Naive thymus-derived CD4-positive, alpha-beta T cell (primary cell): ENCODE measurements at regions not wholly inside any gene's neighbourhood (a gene's known extent, or its start where the extent isn't known, plus 50 kb on each side); places are given as distances from the start of the nearest gene placed in this dataset.

ENCODE experiments used
- ATAC-seq: fragments of 150-1000 bp; cut with Tn5 transposase; 2 replicates; pipeline ENCODE4 v1.10.0; 2021; ENCODE audit warnings: mild to moderate bottlenecking, moderate library complexity
- CTCF ChIA-PET: fragments of 350-600 bp; sonication (Branson Sonifier 250); formaldehyde crosslinking; loops from one replicate; lab custom pipeline; 2021; ENCODE audit warnings: antibody characterized with exemption; lab: Charles Lee
- POLR2A ChIA-PET: fragments of 350-600 bp; sonication (Branson Sonifier 250); formaldehyde crosslinking; loops from one replicate; lab custom pipeline; 2021; ENCODE audit warnings: antibody characterized with exemption, inconsistent platforms; lab: Charles Lee
- DNase-seq, 9 donors: peaks; one replicate each; pipeline versions ENCODE4 v3.0.0 to v3.0.0-alpha.2; 2020 to 2022; ENCODE audit warnings: mixed read lengths in 1 of 9
- H3K27ac ChIP-seq: one replicate; pipeline ENCODE4 v1.7.0; 2013; ENCODE audit warnings: mild to moderate bottlenecking, low read depth, low read length, moderate library complexity
- H3K27me3 ChIP-seq, 2 donors: one replicate each; pipeline ENCODE4 v1.7.0; 2013; ENCODE audit warnings: low read length in 2 of 2, mild to moderate bottlenecking in 2 of 2, moderate library complexity in 2 of 2; ENCODE audit not compliant: control insufficient read depth in 2 of 2, insufficient read depth in 2 of 2
- H3K36me3 ChIP-seq, 3 experiments: 1 replicate in 2 of 3; 2 replicates in 1 of 3; pipeline ENCODE4 v1.7.0; 2013; ENCODE audit warnings: low read length in 3 of 3, mild to moderate bottlenecking in 3 of 3, moderate library complexity in 1 of 3; ENCODE audit not compliant: insufficient read depth in 3 of 3, control insufficient read depth in 2 of 3
- H3K4me1 ChIP-seq, 2 donors: one replicate each; pipeline ENCODE4 v1.7.0; 2013; ENCODE audit warnings: low read length in 2 of 2, mild to moderate bottlenecking in 2 of 2, moderate library complexity in 1 of 2; ENCODE audit not compliant: control insufficient read depth in 2 of 2, insufficient read depth in 2 of 2
- H3K4me3 ChIP-seq: 2 replicates; pipeline ENCODE4 v1.7.0; 2013; ENCODE audit warnings: mild to moderate bottlenecking, low read length
- H3K9me3 ChIP-seq, 3 experiments: 1 replicate in 2 of 3; 2 replicates in 1 of 3; pipeline ENCODE4 v1.7.0; 2013; ENCODE audit warnings: low read length in 3 of 3; ENCODE audit not compliant: control insufficient read depth in 2 of 3
- H3K27ac Mint-ChIP-seq, 9 donors: one replicate each; pipeline ENCODE4 v1.8.0; 2020 to 2022; ENCODE audit warnings: mixed read lengths in 9 of 9, mild to moderate bottlenecking in 8 of 9, moderate library complexity in 5 of 9, inconsistent platforms in 2 of 9
- H3K27me3 Mint-ChIP-seq, 5 donors: one replicate each; pipeline ENCODE4 v1.8.0; 2021 to 2022; ENCODE audit warnings: mixed read lengths in 5 of 5, mild to moderate bottlenecking in 1 of 5
- H3K36me3 Mint-ChIP-seq, 5 donors: one replicate each; pipeline ENCODE4 v1.8.0; 2020 to 2022; ENCODE audit warnings: mixed read lengths in 5 of 5, mild to moderate bottlenecking in 3 of 5, inconsistent platforms in 1 of 5
- H3K4me1 Mint-ChIP-seq, 7 donors: one replicate each; pipeline ENCODE4 v1.8.0; 2020 to 2022; ENCODE audit warnings: mixed read lengths in 7 of 7, mild to moderate bottlenecking in 3 of 7, inconsistent platforms in 1 of 7
- H3K4me3 Mint-ChIP-seq, 10 donors: one replicate each; pipeline ENCODE4 v1.8.0; 2020 to 2022; ENCODE audit warnings: mild to moderate bottlenecking in 10 of 10, mixed read lengths in 10 of 10, moderate library complexity in 6 of 10, inconsistent platforms in 2 of 10
- H3K9me3 Mint-ChIP-seq, 11 donors: one replicate each; pipeline ENCODE4 v1.8.0; 2020 to 2022; ENCODE audit warnings: mixed read lengths in 11 of 11, mild to moderate bottlenecking in 4 of 11, inconsistent platforms in 1 of 11, moderate library complexity in 1 of 11
- intact Hi-C, 2 donors: fragments of 100-400 bp; cut with micrococcal nuclease; formaldehyde crosslinking; loops; one replicate each; pipeline ENCODE4 v1.15.1; 2023

DNA sequence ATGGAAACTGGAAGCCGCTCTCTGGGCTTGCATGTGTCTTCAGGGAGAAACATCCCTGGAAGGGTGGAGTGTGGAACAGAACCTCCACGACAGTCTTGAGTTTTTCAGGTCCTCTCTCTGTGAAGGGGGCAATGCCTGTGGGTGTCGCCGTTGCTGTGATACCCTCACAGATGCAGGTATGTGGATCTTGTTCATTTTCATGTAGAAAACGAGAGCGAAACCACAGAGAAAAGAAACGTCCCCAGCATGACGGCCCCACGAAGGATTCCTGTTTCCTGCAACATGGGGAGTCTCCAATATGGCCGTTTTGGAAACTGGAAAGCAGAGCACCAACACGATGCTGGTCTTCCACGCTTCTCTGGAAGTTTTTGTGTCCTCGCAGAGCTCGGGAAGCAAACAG is 187.9 kb downstream of the ALG10 start:
- H3K4me3 Mint-ChIP-seq, result no peak overlapping the region
- Histone ChIP-seq H3K27ac (no peak overlapping the region), H3K36me3 (no peaks in the 10 kb centered on the region), H3K27me3 (no peaks in the 10 kb centered on the region), H3K4me1 (no peaks in the 10 kb centered on the region), H3K4me3 (no peak overlapping the region), H3K9me3 (peaks cover 0 to 4% (median 0%) of the 10 kb centered on the region in 3 experiments)
- H3K36me3 Mint-ChIP-seq, result no peaks in the 10 kb centered on the region
- DNase-seq (no peak), ATAC-seq (no peak)
- CTCF ChIA-PET, result no interaction called here
- POLR2A ChIA-PET, result no interaction called here
- H3K27ac Mint-ChIP-seq, result no peak overlapping the region
- intact Hi-C loops, result no loop called here
- peaks cover 0 to 4% (median 0%) of the 10 kb centered on the region in 5 donors for H3K27me3 Mint-ChIP-seq
- H3K9me3 Mint-ChIP-seq, result peaks cover 0 to 4% (median 0%) of the 10 kb centered on the region in 11 donors
- no peaks in the 10 kb centered on the region for H3K4me1 Mint-ChIP-seq

DNA sequence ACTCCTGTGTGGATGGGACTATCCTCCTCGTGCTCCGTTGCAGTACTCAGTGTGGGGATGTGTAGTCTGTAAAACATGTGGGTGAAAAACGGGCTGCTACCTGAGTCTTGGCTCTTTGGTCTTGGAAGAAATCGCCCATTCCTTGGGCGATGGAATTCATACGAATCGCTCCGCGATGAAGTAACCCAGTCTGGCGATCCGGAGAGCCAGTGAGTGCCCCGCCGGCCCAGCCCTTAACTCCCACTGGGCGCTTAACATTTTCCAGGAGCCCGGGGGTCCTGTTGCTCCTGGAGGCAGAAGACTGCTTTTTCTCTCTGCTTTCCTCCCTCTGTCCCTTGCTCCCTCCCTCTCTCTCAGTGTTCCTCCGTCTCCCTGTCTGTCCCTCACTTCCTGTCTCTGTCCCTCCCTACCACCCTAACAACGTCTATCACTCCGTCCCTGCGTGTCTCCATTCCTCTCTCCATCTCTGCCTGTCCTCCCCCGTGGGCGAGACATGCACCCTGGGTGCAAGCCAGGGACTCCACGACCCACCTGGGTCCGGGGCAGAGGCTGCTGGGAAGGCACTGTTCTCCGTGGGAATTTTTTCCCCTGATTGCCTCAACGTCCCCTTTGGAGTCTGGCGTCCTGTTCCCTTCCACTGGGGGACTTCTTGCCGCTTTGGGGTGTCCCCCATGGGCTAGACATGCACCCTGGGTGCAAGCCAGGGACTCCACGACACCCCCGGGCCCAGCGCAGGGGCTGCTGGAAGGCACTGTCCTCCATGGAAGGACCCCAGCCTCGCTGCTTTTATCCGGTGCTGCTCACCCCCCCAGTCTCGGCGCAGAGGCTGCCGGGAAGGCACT is 188.6 kb downstream of the ALG10 start:
- DNase-seq (no peak), ATAC-seq (no peak)
- Histone ChIP-seq H3K4me1 (no peaks in the 10 kb centered on the region), H3K9me3 (peaks cover 0 to 4% (median 0%) of the 10 kb centered on the region in 3 experiments), H3K36me3 (no peaks in the 10 kb centered on the region), H3K4me3 (no peak overlapping the region), H3K27ac (no peak overlapping the region), H3K27me3 (no peaks in the 10 kb centered on the region)
- peaks cover 0 to 4% (median 0%) of the 10 kb centered on the region in 11 donors for H3K9me3 Mint-ChIP-seq
- no peaks in the 10 kb centered on the region for H3K4me1 Mint-ChIP-seq
- H3K4me3 Mint-ChIP-seq, result no peak overlapping the region
- H3K36me3 Mint-ChIP-seq, result no peaks in the 10 kb centered on the region
- CTCF ChIA-PET, result no interaction called here
- H3K27ac Mint-ChIP-seq, result no peak overlapping the region
- H3K27me3 Mint-ChIP-seq, result peaks cover 0 to 4% (median 0%) of the 10 kb centered on the region in 5 donors
- POLR2A ChIA-PET, result no interaction called here
- intact Hi-C loops, result no loop called here

DNA sequence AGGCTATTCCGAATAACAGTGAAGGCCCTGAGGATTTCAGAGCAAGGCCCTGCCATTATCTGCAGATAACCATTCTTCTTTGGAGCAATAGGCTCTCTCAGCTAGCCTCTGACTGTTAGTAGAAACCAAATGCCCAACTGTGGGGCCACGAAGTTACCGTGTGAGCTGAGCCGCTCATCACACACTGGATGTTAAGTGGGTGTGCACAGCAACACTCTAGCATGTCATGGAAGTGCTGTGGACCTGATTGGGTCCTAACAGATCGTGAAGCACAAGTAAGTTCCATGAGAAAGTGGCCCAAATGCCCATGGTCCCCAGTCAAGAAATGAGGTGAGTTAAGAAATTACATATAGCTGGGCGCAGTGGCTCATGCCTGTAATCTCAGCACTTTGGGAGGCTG is 190.4 kb downstream of the ALG10 start:
- no peaks in the 10 kb centered on the region for H3K27me3 ChIP-seq
- Mint-ChIP-seq H3K4me1 (peaks cover 0 to 6% (median 4%) of the 10 kb centered on the region in 7 donors), H3K27me3 (peaks cover 0 to 5% (median 0%) of the 10 kb centered on the region in 5 donors), H3K36me3 (no peaks in the 10 kb centered on the region), H3K27ac (no peak overlapping the region), H3K9me3 (peaks cover 0 to 1% (median 0%) of the 10 kb centered on the region in 11 donors), H3K4me3 (no peak overlapping the region)
- H3K4me1 ChIP-seq, result no peaks in the 10 kb centered on the region
- ChIA-PET POLR2A (no interaction called here), CTCF (no interaction called here)
- intact Hi-C loops, result no loop called here
- H3K36me3 ChIP-seq, result no peaks in the 10 kb centered on the region
- ATAC-seq (no peak), DNase-seq (no peak)
- H3K4me3 ChIP-seq, result no peak overlapping the region
- H3K27ac ChIP-seq, result no peak overlapping the region
- peaks cover 0 to 4% (median 0%) of the 10 kb centered on the region in 3 experiments for H3K9me3 ChIP-seq

DNA sequence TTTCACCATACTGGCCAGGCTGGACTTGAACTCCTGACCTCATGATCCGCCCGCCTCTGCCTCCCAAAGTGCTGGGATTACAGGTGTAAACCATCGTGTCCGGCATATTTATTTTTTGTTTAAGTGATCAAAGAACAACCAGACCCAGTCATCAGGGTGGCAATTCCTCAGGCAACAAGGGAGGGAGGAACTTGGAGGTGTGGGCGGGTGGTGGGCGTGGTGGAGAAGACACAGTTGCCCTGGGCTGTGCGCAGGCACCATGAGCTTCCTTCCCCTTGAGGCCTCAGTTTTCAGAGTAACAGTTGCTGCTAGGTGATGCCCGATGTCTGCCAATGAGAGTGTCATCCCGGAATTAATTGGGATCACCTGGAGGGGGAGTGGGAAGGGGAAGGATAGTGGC is 191.7 kb downstream of the ALG10 start:
- Mint-ChIP-seq H3K4me3 (no peak overlapping the region), H3K36me3 (no peaks in the 10 kb centered on the region), H3K9me3 (no peaks in the 10 kb centered on the region), H3K4me1 (peaks cover 4 to 16% (median 11%) of the 10 kb centered on the region in 7 donors), H3K27me3 (peaks cover 2 to 13% (median 9%) of the 10 kb centered on the region in 5 donors), H3K27ac (no peak overlapping the region)
- ChIA-PET CTCF (no interaction called here), POLR2A (no interaction called here)
- Histone ChIP-seq H3K36me3 (no peaks in the 10 kb centered on the region), H3K4me1 (no peaks in the 10 kb centered on the region), H3K27me3 (peaks cover 0 to 4% of the 10 kb centered on the region in 2 donors), H3K9me3 (peaks cover 0 to 4% (median 0%) of the 10 kb centered on the region in 3 experiments), H3K27ac (no peak overlapping the region), H3K4me3 (no peak overlapping the region)
- intact Hi-C loops, result no loop called here
- DNase-seq, result no peak
- no peak for ATAC-seq

DNA sequence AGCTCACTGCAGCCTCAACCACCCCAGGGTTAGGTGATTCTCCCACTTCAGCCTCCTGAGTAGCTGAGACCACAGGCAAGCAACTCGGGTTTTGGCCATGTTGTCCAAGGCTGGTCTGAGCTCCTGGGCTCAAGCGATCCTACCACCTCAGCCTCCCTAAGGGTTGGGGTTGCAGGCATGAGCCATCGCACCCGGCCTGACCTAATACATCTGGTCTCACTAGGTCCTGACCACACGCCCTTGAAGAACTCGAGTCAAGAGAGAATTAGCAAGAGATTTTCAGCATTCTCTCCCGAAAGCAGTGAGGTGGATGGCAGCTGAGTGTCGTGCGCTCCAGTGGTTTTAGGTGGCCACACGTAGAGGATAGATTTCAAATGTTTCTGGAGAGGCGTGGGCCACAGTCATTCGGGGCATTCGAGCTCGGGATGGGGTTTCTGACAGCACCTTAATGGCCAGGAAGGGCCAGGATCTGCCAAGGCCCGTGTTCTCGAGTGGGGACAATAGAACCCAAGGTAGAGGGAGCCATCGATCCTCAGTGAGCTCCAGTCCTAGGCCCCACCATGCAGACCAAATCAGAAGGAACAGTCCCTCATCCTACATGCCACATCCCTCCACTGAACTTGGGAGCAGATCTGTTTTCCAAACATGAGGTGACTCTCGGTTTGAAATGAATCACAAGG is 193.1 kb downstream of the ALG10 start:
- Mint-ChIP-seq H3K9me3 (no peaks in the 10 kb centered on the region), H3K4me1 (peaks cover 4 to 18% (median 11%) of the 10 kb centered on the region in 7 donors), H3K27me3 (peaks cover 2 to 17% (median 13%) of the 10 kb centered on the region in 5 donors), H3K4me3 (peak overlapping the region in 1 of 10 donors; percentile 58), H3K27ac (peak overlapping the region in 1 of 9 donors; percentile 36), H3K36me3 (no peaks in the 10 kb centered on the region)
- intact Hi-C loops, result no loop called here
- H3K27me3 ChIP-seq, result peaks cover 0 to 4% of the 10 kb centered on the region in 2 donors
- no peaks in the 10 kb centered on the region for H3K9me3 ChIP-seq
- CTCF ChIA-PET, result interaction anchor here (0.8 to 1.1 kb wide), 2 partner anchors 16 to 93 kb away, joined by 3 read pairs; no protein-coding TSS in a partner anchor
- no peaks in the 10 kb centered on the region for H3K36me3 ChIP-seq
- DNase-seq (no peak), ATAC-seq (no peak)
- POLR2A ChIA-PET, result no interaction called here
- H3K4me1 ChIP-seq, result no peaks in the 10 kb centered on the region
- no peak overlapping the region for H3K27ac ChIP-seq
- no peak overlapping the region for H3K4me3 ChIP-seq

DNA sequence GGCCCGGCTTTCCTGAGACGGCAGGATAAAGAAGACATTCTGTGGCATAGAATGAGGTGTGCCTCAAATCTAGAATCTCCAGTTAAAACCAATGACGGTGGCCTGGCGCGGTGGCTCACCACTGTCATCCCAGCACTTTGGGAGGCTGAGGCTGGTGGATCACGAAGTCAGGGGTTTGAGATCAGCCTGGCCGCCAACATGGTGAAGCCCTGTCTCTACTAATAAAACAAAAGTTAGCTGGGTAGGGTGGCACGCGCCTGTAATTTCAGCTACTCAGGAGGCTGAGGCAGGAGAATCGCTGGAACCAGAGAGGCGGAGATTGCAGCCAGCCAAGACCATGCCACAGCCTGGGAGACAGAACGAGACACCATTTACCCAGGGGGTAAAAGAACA is 193.6 kb downstream of the ALG10 start:
- Mint-ChIP-seq H3K27ac (no peak overlapping the region), H3K36me3 (no peaks in the 10 kb centered on the region), H3K4me1 (peaks cover 4 to 18% (median 11%) of the 10 kb centered on the region in 7 donors), H3K9me3 (no peaks in the 10 kb centered on the region), H3K27me3 (peaks cover 2 to 17% (median 12%) of the 10 kb centered on the region in 5 donors), H3K4me3 (peak overlapping the region in 2 of 10 donors; percentile 10 to 58)
- POLR2A ChIA-PET, result no interaction called here
- H3K36me3 ChIP-seq, result no peaks in the 10 kb centered on the region
- peaks cover 0 to 4% of the 10 kb centered on the region in 2 donors for H3K27me3 ChIP-seq
- H3K4me3 ChIP-seq, result no peak overlapping the region
- DNase-seq, result no peak
- intact Hi-C loops, result no loop called here
- no peaks in the 10 kb centered on the region for H3K4me1 ChIP-seq
- CTCF ChIA-PET, result interaction anchor here (1.1 kb wide), 1 partner anchor 93 kb away, joined by 3 read pairs; no protein-coding TSS in a partner anchor
- H3K9me3 ChIP-seq, result no peaks in the 10 kb centered on the region
- no peak overlapping the region for H3K27ac ChIP-seq
- no peak for ATAC-seq
